B cell (primary cell): ENCODE measurements at regions not wholly inside any gene's neighbourhood (a gene's known extent, or its start where the extent isn't known, plus 50 kb on each side); places are given as distances from the start of the nearest gene placed in this dataset.

Source experiments
- ATAC-seq: fragments of 200-7000 bp; cut with Tn5 transposase; one replicate; pipeline ENCODE4 v1.10.0; 2021; ENCODE audit warnings: low read depth, mild to moderate bottlenecking, moderate number of reproducible peaks, moderate library complexity
- CTCF ChIA-PET: fragments of 350-600 bp; sonication (Branson Sonifier 250); formaldehyde crosslinking; loops from one replicate; lab custom pipeline; 2021; ENCODE audit warnings: antibody characterized with exemption, inconsistent platforms; lab: Charles Lee
- POLR2A ChIA-PET: fragments of 350-600 bp; sonication (Branson Sonifier 250); formaldehyde crosslinking; loops from one replicate; lab custom pipeline; 2021; ENCODE audit warnings: antibody characterized with exemption; lab: Charles Lee
- DNase-seq: peaks from one replicate; pipeline ENCODE4 v3.0.0; 2013
- H2AFZ ChIP-seq: 2 replicates; pipeline ENCODE4 v1.6.1; 2012; ENCODE audit warnings: mild to moderate bottlenecking, low read depth, low read length; ENCODE audit not compliant: insufficient read depth, poor library complexity, severe bottlenecking
- H3K27ac ChIP-seq, 2 donors: 1 replicate in 1 of 2; 2 replicates in 1 of 2; pipeline ENCODE4 v1.5.1; 2012 to 2013; ENCODE audit warnings: low read length in 2 of 2, mild to moderate bottlenecking in 2 of 2, moderate library complexity in 1 of 2
- H3K27me3 ChIP-seq, 4 experiments: fragments of 200-600 bp in 1 of 4; sonication (generic) in 1 of 4; replicated peaks in 1 of 4; 1 replicate in 2 of 4; 2 replicates in 2 of 4; pipeline versions ENCODE4 v1.6.1 to v1.7.0; 2013 to 2016; ENCODE audit warnings: low read length in 3 of 4, mild to moderate bottlenecking in 2 of 4, mixed read lengths in 1 of 4, moderate library complexity in 1 of 4; ENCODE audit not compliant: insufficient read depth in 4 of 4, control insufficient read depth in 3 of 4; ENCODE audit errors: control extremely low read depth in 1 of 4
- H3K36me3 ChIP-seq, 2 experiments: replicated peaks in 1 of 2; 1 replicate in 1 of 2; 2 replicates in 1 of 2; pipeline versions ENCODE4 v1.6.1 to v1.7.1; 2013; ENCODE audit warnings: low read length in 1 of 2; ENCODE audit not compliant: insufficient read depth in 2 of 2, control insufficient read depth in 1 of 2; ENCODE audit errors: control extremely low read depth in 1 of 2, extremely low read depth in 1 of 2
- H3K4me1 ChIP-seq, 2 donors: fragments of 200-600 bp in 1 of 2; sonication (generic) in 1 of 2; 1 replicate in 1 of 2; 2 replicates in 1 of 2; pipeline versions ENCODE4 v1.5.1 to v1.6.1; 2013 to 2017; ENCODE audit warnings: low read length in 2 of 2; ENCODE audit not compliant: control insufficient read depth in 2 of 2, insufficient read depth in 2 of 2
- H3K4me2 ChIP-seq: replicated peaks from 2 replicates; pipeline ENCODE3; 2012; ENCODE audit warnings: mild to moderate bottlenecking, low read depth, low read length; ENCODE audit not compliant: poor library complexity, severe bottlenecking
- H3K4me3 ChIP-seq, 5 experiments: fragments of 200-600 bp in 1 of 5; sonication (generic) in 1 of 5; 1 replicate in 3 of 5; 2 replicates in 2 of 5; pipeline versions ENCODE4 v1.5.1 to v1.7.0; 2011 to 2016; ENCODE audit warnings: low read length in 4 of 5, mild to moderate bottlenecking in 4 of 5, low read depth in 2 of 5, control low read depth in 1 of 5, moderate library complexity in 1 of 5; ENCODE audit not compliant: insufficient read depth in 1 of 5; ENCODE audit errors: control extremely low read depth in 1 of 5, extremely low read depth in 1 of 5
- H3K79me2 ChIP-seq: fragments of 200-600 bp; sonication (generic); one replicate; pipeline ENCODE4 v1.6.0; 2016; ENCODE audit warnings: low read length; ENCODE audit not compliant: control insufficient read depth, insufficient read depth
- H3K9ac ChIP-seq: fragments of 200-600 bp; sonication (generic); 2 replicates; pipeline ENCODE4 v1.6.1; 2017; ENCODE audit warnings: mild to moderate bottlenecking, low read length, moderate library complexity
- H3K9me3 ChIP-seq, 3 donors: one replicate each; pipeline versions ENCODE4 v1.6.1 to v1.7.1; 2013; ENCODE audit warnings: low read length in 2 of 3; ENCODE audit not compliant: control insufficient read depth in 2 of 3, insufficient read depth in 1 of 3; ENCODE audit errors: control extremely low read depth in 1 of 3
- H4K20me1 ChIP-seq: 2 replicates; pipeline ENCODE4 v1.6.0; 2012; ENCODE audit warnings: mild to moderate bottlenecking, low read length; ENCODE audit not compliant: insufficient read depth, control insufficient read depth, poor library complexity, severe bottlenecking
- H3K27ac Mint-ChIP-seq: one replicate; pipeline ENCODE4 v1.8.0; 2021; ENCODE audit warnings: mixed read lengths
- H3K27me3 Mint-ChIP-seq: one replicate; pipeline ENCODE4 v1.8.0; 2021; ENCODE audit warnings: mixed read lengths
- H3K4me1 Mint-ChIP-seq: one replicate; pipeline ENCODE4 v1.8.0; 2021; ENCODE audit warnings: mixed read lengths
- H3K4me3 Mint-ChIP-seq: one replicate; pipeline ENCODE4 v1.8.0; 2021; ENCODE audit warnings: mixed read lengths
- H3K9me3 Mint-ChIP-seq: one replicate; pipeline ENCODE4 v1.8.0; 2022; ENCODE audit warnings: mixed read lengths; ENCODE audit not compliant: insufficient read depth
- CTCF ChIP-seq: fragments of 200-600 bp; IDR thresholded peaks from one replicate; pipeline ENCODE4 v1.8.0; 2022; ENCODE audit warnings: antibody characterized with exemption, mild to moderate bottlenecking
- EZH2 ChIP-seq: IDR thresholded peaks from 2 replicates; pipeline ENCODE4 v1.6.1; 2012; ENCODE audit warnings: borderline replicate concordance, low read depth, mild to moderate bottlenecking, moderate library complexity, low read length; ENCODE audit not compliant: insufficient read depth, poor library complexity, severe bottlenecking
- WGBS: methylation state at CpG from one replicate; pipeline ENCODE4 v1.1.5; 2013; ENCODE audit warnings: missing lambda C conversion rate; ENCODE audit not compliant: insufficient coverage; 5-methylcytosine and 5-hydroxymethylcytosine counted together
- intact Hi-C: fragments of 100-400 bp; cut with micrococcal nuclease; formaldehyde crosslinking; loops from one replicate; pipeline ENCODE4 v1.10.0; 2022

GRCh38 chr12:124398578-124399227, 103.8 kb downstream of the RFLNA start:
- intact Hi-C loops = loop anchor here (10.0 kb wide), 1 partner anchor 166 kb away; the partner anchor contains the start of gene NCOR2
- no peaks in the 10 kb centered on the region for H3K9me3 Mint-ChIP-seq
- 93% methylated on average over 8 of the region's 15 CpGs for WGBS
- H3K4me3 Mint-ChIP-seq = no peak overlapping the region
- DNase-seq (no peak), ATAC-seq (no peak)
- Histone ChIP-seq H2AFZ (no peak overlapping the region), H3K27ac (no peak overlapping the region), H3K9ac (no peak overlapping the region), H4K20me1 (peaks cover 70% of the 10 kb centered on the region), H3K79me2 (no peaks in the 10 kb centered on the region), H3K4me2 (no peak overlapping the region), H3K36me3 (peaks cover 0 to 65% of the 10 kb centered on the region in 2 experiments), H3K9me3 (peaks cover 0 to 2% (median 0%) of the 10 kb centered on the region in 3 donors), H3K4me3 (no peak overlapping the region), H3K27me3 (no peaks in the 10 kb centered on the region), H3K4me1 (no peaks in the 10 kb centered on the region)
- H3K27ac Mint-ChIP-seq = no peak overlapping the region
- CTCF ChIA-PET = interaction anchor here (1.2 to 1.8 kb wide), 6 partner anchors 10 to 373 kb away, joined by 3 to 8 read pairs (median 4); no protein-coding TSS in a partner anchor
- H3K27me3 Mint-ChIP-seq = no peaks in the 10 kb centered on the region
- no peak for TF ChIP-seq EZH2
- no peak for TF ChIP-seq CTCF
- POLR2A ChIA-PET = no interaction called here
- peaks cover 2% of the 10 kb centered on the region for H3K4me1 Mint-ChIP-seq
